Breast epithelium (tissue), 3 donors: ENCODE measurements at regions not wholly inside any gene's neighbourhood (a gene's known extent, or its start where the extent isn't known, plus 50 kb on each side); places are given as distances from the start of the nearest gene placed in this dataset.

ENCODE experiments used
- POLR2A ChIP-seq: fragments of 450-650 bp; IDR thresholded peaks from one replicate; pipeline ENCODE4 v1.6.1; 2016; ENCODE audit warnings: antibody characterized with exemption, mild to moderate bottlenecking, moderate library complexity
- TF ChIP-seq, protein P1 (sequence below), 3 donors: fragments of 450-650 bp; IDR thresholded peaks; one replicate each; pipeline ENCODE4 v1.5.1; 2016 to 2017; ENCODE audit warnings: antibody characterized with exemption in 3 of 3, mild to moderate bottlenecking in 3 of 3, moderate library complexity in 3 of 3

GRCh38 chr18:55805666-55806065 is 217.7 kb upstream of the TCF4 start:
- no peak for TF ChIP-seq POLR2A
- TF ChIP-seq, protein P1, sequence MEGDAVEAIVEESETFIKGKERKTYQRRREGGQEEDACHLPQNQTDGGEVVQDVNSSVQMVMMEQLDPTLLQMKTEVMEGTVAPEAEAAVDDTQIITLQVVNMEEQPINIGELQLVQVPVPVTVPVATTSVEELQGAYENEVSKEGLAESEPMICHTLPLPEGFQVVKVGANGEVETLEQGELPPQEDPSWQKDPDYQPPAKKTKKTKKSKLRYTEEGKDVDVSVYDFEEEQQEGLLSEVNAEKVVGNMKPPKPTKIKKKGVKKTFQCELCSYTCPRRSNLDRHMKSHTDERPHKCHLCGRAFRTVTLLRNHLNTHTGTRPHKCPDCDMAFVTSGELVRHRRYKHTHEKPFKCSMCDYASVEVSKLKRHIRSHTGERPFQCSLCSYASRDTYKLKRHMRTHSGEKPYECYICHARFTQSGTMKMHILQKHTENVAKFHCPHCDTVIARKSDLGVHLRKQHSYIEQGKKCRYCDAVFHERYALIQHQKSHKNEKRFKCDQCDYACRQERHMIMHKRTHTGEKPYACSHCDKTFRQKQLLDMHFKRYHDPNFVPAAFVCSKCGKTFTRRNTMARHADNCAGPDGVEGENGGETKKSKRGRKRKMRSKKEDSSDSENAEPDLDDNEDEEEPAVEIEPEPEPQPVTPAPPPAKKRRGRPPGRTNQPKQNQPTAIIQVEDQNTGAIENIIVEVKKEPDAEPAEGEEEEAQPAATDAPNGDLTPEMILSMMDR (IDR thresholded peaks at IDR 0.05), result no peak
